ENCODE measurements at regions not wholly inside any gene's neighbourhood (a gene's known extent, or its start where the extent isn't known, plus 50 kb on each side); places are given as distances from the start of the nearest gene placed in this dataset.

DNA sequence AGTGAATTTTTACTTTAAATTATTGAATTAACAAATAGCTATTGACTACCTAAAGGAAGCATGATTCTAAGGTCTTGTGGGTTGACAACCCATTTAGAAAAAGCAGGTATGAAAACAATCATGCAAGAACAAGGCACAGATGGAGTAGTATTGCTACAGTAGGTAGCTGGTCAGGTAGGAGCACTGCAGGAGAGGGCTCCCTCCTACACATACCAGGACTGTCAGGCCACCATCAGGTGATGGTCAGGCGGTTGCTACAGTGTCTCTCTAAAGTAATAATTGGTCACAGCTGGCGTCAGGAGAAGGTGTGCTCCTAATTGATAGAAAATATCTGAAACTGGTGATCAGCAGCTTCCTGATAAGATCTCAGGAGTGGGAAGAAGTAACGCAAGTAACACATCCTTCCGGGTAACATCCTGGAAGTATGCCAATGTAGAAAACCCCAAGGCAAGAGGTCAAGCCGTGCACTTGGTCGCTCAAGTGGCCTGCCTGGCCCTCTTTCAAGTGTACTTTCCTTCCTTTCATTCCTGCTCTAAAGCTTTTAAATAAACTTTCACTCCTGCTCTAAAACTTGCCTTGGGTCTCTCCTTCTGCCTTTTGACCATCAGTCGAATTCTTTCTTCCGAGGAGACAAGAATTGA, 486.5 kb downstream of the TMEM114 start:
- H3K27ac ChIP-seq = no peak overlapping the region
- no peaks in the 10 kb centered on the region for H3K4me1 ChIP-seq
- H3K27me3 ChIP-seq = no peaks in the 10 kb centered on the region
- TF ChIP-seq, protein P1, sequence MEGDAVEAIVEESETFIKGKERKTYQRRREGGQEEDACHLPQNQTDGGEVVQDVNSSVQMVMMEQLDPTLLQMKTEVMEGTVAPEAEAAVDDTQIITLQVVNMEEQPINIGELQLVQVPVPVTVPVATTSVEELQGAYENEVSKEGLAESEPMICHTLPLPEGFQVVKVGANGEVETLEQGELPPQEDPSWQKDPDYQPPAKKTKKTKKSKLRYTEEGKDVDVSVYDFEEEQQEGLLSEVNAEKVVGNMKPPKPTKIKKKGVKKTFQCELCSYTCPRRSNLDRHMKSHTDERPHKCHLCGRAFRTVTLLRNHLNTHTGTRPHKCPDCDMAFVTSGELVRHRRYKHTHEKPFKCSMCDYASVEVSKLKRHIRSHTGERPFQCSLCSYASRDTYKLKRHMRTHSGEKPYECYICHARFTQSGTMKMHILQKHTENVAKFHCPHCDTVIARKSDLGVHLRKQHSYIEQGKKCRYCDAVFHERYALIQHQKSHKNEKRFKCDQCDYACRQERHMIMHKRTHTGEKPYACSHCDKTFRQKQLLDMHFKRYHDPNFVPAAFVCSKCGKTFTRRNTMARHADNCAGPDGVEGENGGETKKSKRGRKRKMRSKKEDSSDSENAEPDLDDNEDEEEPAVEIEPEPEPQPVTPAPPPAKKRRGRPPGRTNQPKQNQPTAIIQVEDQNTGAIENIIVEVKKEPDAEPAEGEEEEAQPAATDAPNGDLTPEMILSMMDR (IDR thresholded peaks at IDR 0.05) = no peak
- no peak overlapping the region for H3K4me3 ChIP-seq
- H3K36me3 ChIP-seq = no peaks in the 10 kb centered on the region
- no peaks in the 10 kb centered on the region for H3K9me3 ChIP-seq
- intact Hi-C loops (cut with DNase I; ENCODE audit: low total_unique reads) = no loop called here
- no peak for DNase-seq

DNA sequence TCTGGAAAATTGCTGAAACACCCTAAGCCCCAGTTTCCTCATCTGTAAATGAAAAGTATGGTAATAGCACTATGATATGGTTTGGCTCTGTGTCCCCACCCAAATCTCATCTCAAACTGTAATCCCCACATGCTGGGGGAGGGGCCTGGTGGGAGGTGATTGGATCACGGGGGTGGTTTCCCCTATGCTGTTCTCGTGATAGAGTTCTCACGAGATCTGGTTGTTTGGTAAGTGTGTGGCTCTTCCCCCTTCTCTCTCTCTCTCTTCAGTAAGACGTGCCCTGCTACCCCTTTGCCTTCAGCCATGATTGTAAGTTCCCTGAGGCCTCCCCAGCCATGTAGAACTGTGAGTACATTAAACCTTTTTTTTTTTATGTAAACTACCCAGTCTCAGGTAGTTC, 490.7 kb downstream of the TMEM114 start:
- H3K4me3 ChIP-seq = no peak overlapping the region
- H3K27ac ChIP-seq = no peak overlapping the region
- H3K9me3 ChIP-seq = no peaks in the 10 kb centered on the region
- DNase-seq = no peak
- no peaks in the 10 kb centered on the region for H3K27me3 ChIP-seq
- H3K4me1 ChIP-seq = no peaks in the 10 kb centered on the region
- no peaks in the 10 kb centered on the region for H3K36me3 ChIP-seq
- intact Hi-C loops (cut with DNase I; ENCODE audit: low total_unique reads) = no loop called here
- TF ChIP-seq, protein P1 (IDR thresholded peaks at IDR 0.05) = no peak

DNA sequence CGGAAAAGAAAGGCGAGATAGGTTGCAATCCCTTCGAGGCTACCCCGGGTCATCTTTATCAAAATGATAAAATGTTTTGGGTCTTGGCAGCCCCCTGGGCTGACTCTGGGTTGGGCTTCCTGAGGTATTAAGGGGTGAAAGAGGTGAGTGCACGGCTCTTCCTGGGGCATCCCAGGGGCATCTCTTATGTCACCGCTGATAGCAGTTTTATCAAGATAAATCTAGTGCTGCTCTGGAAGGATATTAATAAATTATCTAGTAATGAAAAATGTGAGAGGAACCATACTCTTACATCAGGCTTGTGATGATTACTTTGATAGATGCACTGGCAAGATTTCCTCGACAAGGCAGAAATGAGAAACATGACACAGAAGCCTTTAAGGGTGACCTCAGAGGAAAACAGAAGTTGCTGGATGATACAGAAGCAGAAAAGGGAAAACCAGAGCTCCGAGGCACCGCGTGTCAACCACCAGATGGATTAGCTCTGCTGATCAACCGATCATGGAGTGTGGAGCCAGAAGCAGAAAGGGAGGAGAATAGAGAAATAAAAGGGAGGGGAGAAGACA, 491.3 kb downstream of the TMEM114 start:
- TF ChIP-seq, protein P1 (IDR thresholded peaks at IDR 0.05) = no peak
- no peak overlapping the region for H3K27ac ChIP-seq
- no peaks in the 10 kb centered on the region for H3K27me3 ChIP-seq
- no peaks in the 10 kb centered on the region for H3K36me3 ChIP-seq
- no peaks in the 10 kb centered on the region for H3K4me1 ChIP-seq
- no peaks in the 10 kb centered on the region for H3K9me3 ChIP-seq
- DNase-seq = no peak
- intact Hi-C loops (cut with DNase I; ENCODE audit: low total_unique reads) = no loop called here
- no peak overlapping the region for H3K4me3 ChIP-seq

DNA sequence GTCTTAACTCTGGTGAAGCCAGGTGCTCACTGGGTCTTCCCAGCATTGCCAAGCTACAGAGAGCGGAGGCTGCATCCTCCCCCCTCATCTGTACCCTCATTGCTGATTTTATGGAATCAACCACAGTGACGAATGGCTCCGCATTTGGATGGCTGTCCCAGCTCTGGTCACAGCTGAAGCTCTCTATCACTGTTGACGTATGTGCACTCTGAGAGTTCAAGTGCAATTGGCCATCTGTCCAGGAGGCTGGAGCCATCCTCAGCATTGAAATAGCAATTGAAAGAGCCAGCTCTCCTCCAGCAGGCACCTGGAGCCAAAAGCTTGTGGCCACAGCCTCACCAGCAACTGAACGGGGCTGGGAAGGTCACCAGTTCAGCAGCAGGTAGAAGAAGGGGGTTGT, 494.1 kb downstream of the TMEM114 start:
- intact Hi-C loops (cut with DNase I; ENCODE audit: low total_unique reads) = no loop called here
- no peaks in the 10 kb centered on the region for H3K9me3 ChIP-seq
- TF ChIP-seq, protein P1 (IDR thresholded peaks at IDR 0.05) = no peak

DNA sequence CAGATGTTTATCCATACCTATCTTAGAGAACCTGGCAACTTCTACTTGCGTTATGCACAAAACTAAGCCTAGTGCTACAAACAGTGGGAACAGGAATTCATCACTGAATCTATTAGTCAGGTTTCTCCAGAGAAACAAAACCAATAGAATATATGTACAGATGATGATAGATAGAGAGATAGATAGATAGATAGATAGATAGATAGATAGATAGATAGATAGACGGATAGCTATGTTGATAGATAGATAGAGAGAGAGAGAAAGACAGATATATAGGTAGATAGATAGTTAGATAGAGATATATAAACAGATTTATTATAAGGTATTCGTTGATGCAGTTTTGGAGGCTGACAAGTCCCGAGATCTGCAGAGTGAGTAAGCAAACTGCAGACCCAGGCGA, 495.6 kb downstream of the TMEM114 start:
- Histone ChIP-seq H3K36me3 (no peaks in the 10 kb centered on the region), H3K4me1 (no peaks in the 10 kb centered on the region), H3K4me3 (no peak overlapping the region), H3K27ac (no peak overlapping the region), H3K9me3 (no peaks in the 10 kb centered on the region), H3K27me3 (no peaks in the 10 kb centered on the region)
- intact Hi-C loops (cut with DNase I; ENCODE audit: low total_unique reads) = no loop called here
- DNase-seq = no peak
- TF ChIP-seq, protein P1 (IDR thresholded peaks at IDR 0.05) = no peak

More for the DNA sequence above, 494.1 kb downstream of the TMEM114 start:
- Histone ChIP-seq H3K4me3 (no peak overlapping the region), H3K27me3 (no peaks in the 10 kb centered on the region), H3K4me1 (no peaks in the 10 kb centered on the region), H3K36me3 (no peaks in the 10 kb centered on the region), H3K27ac (no peak overlapping the region)
- no peak for DNase-seq
